Esophagus (tissue), 2 donors: ENCODE measurements at regions not wholly inside any gene's neighbourhood (a gene's known extent, or its start where the extent isn't known, plus 50 kb on each side); places are given as distances from the start of the nearest gene placed in this dataset.

Experiments
- H3K27ac ChIP-seq, 2 donors: one replicate each; pipeline ENCODE4 v1.5.1; 2013; ENCODE audit warnings: low read depth in 2 of 2, mild to moderate bottlenecking in 2 of 2, inconsistent platforms in 1 of 2, low read length in 1 of 2, moderate library complexity in 1 of 2
- H3K27me3 ChIP-seq, 2 donors: one replicate each; pipeline ENCODE4 v1.6.1; 2013; ENCODE audit warnings: low read length in 2 of 2, control low read depth in 1 of 2, mild to moderate bottlenecking in 1 of 2; ENCODE audit not compliant: insufficient read depth in 2 of 2, control insufficient read depth in 1 of 2
- H3K36me3 ChIP-seq, 2 donors: one replicate each; pipeline ENCODE4 v1.6.1; 2013; ENCODE audit warnings: low read length in 1 of 2; ENCODE audit not compliant: control insufficient read depth in 2 of 2, insufficient read depth in 2 of 2
- H3K4me1 ChIP-seq, 2 donors: one replicate each; pipeline ENCODE4 v1.6.1; 2013; ENCODE audit warnings: low read length in 1 of 2; ENCODE audit not compliant: control insufficient read depth in 2 of 2, insufficient read depth in 2 of 2
- H3K4me3 ChIP-seq, 2 donors: one replicate each; pipeline ENCODE4 v1.5.1; 2013; ENCODE audit warnings: low read length in 2 of 2, mild to moderate bottlenecking in 2 of 2, low read depth in 1 of 2, moderate library complexity in 1 of 2
- H3K9me3 ChIP-seq, 2 donors: one replicate each; pipeline ENCODE4 v1.6.1; 2013; ENCODE audit warnings: mild to moderate bottlenecking in 2 of 2, low read depth in 1 of 2, low read length in 1 of 2, moderate library complexity in 1 of 2; ENCODE audit not compliant: control insufficient read depth in 2 of 2, insufficient read depth in 1 of 2
- WGBS, 2 donors: extraction: QIAGEN DNeasy Blood & Tissue Kit; methylation state at CpG; one replicate each; pipeline ENCODE4 v1.1.7; 2013; 5-methylcytosine and 5-hydroxymethylcytosine counted together
- donor health status: healthy with polysubstance abuse.
- donor health status: Bipolar disorder and iron deficiency.

DNA sequence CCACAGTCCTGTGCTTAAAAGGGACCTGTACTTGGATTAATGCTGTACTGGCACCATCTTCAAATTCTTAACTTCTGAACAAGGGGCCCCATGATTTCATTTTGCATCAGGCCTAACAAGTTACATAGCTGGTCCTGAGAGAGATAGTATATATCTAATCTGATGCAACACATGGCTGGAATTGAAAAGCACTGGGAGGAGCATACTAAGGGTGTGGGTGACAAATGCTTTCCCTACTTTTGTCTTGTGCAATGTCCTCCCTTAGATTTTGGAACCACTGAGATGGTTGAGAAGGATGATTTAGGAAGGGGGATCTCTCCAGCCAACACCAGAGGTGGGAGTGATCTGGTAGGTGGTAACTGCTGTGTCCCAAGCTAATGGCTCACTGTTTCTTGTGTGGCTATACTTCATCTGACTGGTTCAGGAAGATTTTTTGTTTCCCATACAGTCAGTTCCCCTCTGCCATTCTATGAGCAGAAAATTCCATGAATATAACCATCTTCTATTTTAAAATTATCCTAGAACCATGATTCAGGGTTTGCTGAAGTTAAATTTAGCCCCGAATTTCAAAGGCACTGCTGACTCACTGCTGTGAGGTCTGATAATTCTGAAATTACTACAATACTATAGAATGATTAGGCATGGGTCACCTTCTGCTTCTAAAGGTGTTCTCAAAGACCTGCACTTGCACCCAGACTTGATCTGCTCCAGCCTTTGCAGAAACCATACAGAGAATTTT is 108.3 kb upstream of the NCKAP5 start:
- Histone ChIP-seq H3K27me3 (no peaks in the 10 kb centered on the region), H3K27ac (no peak overlapping the region), H3K9me3 (no peaks in the 10 kb centered on the region), H3K4me3 (no peak overlapping the region), H3K4me1 (no peaks in the 10 kb centered on the region), H3K36me3 (no peaks in the 10 kb centered on the region)
- WGBS, 2 donors: 69 to 83% methylated on average over 1 of the region's 1 CpG

DNA sequence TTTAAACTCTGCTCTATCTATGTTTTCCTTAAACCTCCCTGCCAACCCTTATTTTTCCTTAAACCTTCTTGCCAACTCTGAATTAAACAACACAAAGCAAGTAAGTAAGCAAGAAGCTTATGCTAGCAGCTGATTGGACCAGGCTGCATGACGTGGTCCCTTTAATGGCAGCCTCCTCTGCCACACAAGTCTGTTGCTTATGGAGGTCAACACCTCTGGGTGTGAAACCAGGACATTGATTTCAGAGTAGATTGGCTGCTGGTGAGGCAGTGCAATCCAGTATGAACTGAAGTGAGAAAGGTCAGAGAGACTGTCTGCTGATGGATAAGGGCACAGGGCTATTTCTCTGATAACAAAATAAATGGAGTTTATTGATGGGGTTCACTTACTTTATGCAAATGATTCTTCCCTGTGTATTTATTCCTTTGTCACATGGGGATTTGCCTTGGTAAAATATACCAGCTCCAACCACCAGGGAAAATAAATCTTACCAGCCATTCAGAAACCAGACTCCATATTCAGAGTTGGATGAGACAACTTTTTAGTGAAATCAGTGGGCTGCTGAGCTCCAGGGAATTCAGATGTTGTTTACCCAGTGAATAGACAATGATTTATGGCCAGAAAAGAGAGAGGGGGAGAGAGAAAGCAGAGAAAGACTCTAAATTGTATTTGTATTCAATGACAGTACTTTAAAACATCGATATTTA is 112.2 kb upstream of the NCKAP5 start:
- no peak overlapping the region for H3K4me3 ChIP-seq
- no peaks in the 10 kb centered on the region for H3K9me3 ChIP-seq
- peaks cover 0 to 2% of the 10 kb centered on the region in 2 donors for H3K27me3 ChIP-seq
- H3K36me3 ChIP-seq: no peaks in the 10 kb centered on the region
- no peak overlapping the region for H3K27ac ChIP-seq
- WGBS, 2 donors: 59 to 79% methylated on average over 2 of the region's 2 CpGs
- H3K4me1 ChIP-seq: no peaks in the 10 kb centered on the region

DNA sequence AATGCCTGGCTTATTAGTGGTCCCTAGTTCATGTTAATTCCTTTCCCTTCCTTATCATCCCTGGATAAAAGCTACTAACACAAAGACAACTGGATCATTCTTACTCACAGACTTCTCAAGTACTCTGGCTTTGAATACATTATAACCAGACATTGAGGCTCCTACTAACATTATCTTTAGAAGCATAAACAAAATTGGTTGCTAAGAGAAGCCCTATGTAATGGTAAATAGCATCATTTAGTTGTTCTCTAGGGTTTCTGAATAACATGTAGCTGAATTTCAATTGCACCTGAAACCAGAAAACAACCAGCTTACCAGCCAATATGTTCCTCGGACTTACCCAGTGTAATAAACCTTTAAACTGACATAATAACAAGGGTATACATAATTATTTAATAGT is 114.1 kb upstream of the NCKAP5 start:
- H3K4me3 ChIP-seq: no peak overlapping the region
- WGBS, 2 donors: 89% methylated on average over 1 of the region's 1 CpG
- H3K4me1 ChIP-seq: no peaks in the 10 kb centered on the region
- H3K36me3 ChIP-seq: no peaks in the 10 kb centered on the region
- H3K27ac ChIP-seq: no peak overlapping the region
- peaks cover 0 to 2% of the 10 kb centered on the region in 2 donors for H3K27me3 ChIP-seq
- H3K9me3 ChIP-seq: no peaks in the 10 kb centered on the region

DNA sequence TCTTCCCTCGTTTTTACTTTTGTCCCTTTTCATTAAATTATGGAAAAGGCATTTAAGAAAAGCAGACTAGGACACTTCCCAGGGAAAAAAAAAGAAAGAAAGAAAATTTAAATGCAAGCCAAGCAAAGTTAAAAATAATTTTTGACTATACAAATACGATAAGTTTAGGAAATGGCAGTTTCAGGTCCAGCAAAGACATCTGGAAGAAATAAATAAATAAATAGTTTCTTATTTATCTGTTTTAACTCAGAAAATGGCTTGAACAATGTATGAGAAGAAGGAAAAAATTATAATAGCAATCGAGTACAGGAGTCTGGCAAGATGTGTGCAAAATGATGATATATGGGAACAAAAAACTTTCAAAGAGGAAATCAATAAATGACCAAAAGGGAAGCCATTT is 114.6 kb upstream of the NCKAP5 start:
- Histone ChIP-seq H3K27me3 (peaks cover 0 to 2% of the 10 kb centered on the region in 2 donors), H3K9me3 (no peaks in the 10 kb centered on the region), H3K36me3 (no peaks in the 10 kb centered on the region), H3K4me1 (no peaks in the 10 kb centered on the region), H3K4me3 (no peak overlapping the region), H3K27ac (no peak overlapping the region)
- 48 to 65% methylated on average over 3 of the region's 3 CpGs for WGBS, 2 donors

GRCh38 chr2:133685636-133686215 is 117.5 kb upstream of the NCKAP5 start:
- Histone ChIP-seq H3K27ac (no peak overlapping the region), H3K4me1 (no peaks in the 10 kb centered on the region), H3K4me3 (no peak overlapping the region), H3K36me3 (no peaks in the 10 kb centered on the region), H3K9me3 (no peaks in the 10 kb centered on the region), H3K27me3 (peaks cover 0 to 2% of the 10 kb centered on the region in 2 donors)
- WGBS, 2 donors: 73 to 75% methylated on average over 2 of the region's 2 CpGs

DNA sequence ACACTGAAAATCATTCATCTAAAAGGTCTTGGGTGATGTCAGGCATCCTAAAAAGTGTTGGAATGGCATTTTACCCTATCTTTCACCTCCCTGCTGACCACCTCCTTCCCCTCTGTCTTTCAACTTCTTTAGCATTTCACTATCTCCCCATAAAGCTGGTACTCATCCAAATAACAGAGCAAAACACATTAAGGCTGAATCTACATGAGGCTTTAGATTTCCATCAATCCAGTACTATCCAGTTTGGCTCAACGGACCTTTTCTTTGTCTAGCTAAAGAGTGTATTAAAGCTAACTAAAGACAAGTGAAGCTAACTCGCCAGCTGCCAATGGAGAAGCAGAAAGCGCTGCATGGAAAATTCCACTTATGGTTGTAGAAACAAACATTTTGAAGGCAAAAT is 122.5 kb upstream of the NCKAP5 start:
- WGBS, 2 donors: 69 to 81% methylated on average over 3 of the region's 3 CpGs
- Histone ChIP-seq H3K4me1 (no peaks in the 10 kb centered on the region), H3K4me3 (no peak overlapping the region), H3K36me3 (no peaks in the 10 kb centered on the region), H3K9me3 (no peaks in the 10 kb centered on the region), H3K27ac (no peak overlapping the region), H3K27me3 (no peaks in the 10 kb centered on the region)

DNA sequence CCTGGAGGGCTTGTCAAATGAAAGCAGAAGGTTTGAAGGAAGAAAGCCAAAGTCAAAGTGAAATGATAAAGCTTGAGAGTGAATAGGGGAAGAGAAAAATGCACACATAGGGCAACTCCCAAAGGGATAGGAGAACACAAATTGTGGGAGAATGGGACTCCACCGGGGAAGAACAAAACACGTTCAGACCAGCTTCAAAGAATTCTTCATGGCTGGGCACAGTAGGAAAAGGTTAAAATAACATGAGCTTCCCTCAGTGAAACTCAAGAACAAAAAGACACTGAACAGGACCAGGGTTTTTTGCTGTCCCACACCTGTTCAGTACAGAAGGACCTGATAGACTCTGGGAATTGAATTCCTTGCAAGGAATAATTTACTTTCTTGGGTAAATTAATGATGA is 123.1 kb upstream of the NCKAP5 start:
- no peaks in the 10 kb centered on the region for H3K4me1 ChIP-seq
- H3K36me3 ChIP-seq: no peaks in the 10 kb centered on the region
- no peak overlapping the region for H3K27ac ChIP-seq
- H3K27me3 ChIP-seq: no peaks in the 10 kb centered on the region
- H3K4me3 ChIP-seq: no peak overlapping the region
- WGBS, 2 donors: 47 to 71% methylated on average over 2 of the region's 2 CpGs
- no peaks in the 10 kb centered on the region for H3K9me3 ChIP-seq

- 78 to 89% methylated on average over 1 of the region's 1 CpG for WGBS, 2 donors
- no peaks in the 10 kb centered on the region for H3K4me1 ChIP-seq
- no peaks in the 10 kb centered on the region for H3K9me3 ChIP-seq
- H3K27me3 ChIP-seq: no peaks in the 10 kb centered on the region
- no peak overlapping the region for H3K27ac ChIP-seq
- no peaks in the 10 kb centered on the region for H3K36me3 ChIP-seq
- H3K4me3 ChIP-seq: no peak overlapping the region
Measured at GRCh38 chr2:133705287-133705686, 137.0 kb upstream of the NCKAP5 start.

DNA sequence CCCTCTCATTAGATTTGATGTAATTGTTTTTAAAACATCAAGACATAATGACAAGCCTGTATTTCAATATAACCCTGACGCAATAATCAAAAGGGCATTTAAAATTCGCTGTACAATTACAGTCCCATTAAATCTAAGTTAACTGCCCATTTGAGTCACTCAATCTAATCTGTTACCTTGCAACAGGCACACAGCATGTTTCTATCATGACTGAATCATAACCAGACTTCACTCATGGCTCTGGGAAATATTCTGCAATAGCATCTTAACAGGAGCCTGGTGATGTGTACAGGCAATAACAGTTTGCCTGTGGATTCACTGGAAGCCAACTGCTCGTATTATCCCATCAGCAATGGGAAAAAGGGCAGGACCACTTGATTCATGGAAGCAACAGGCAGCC is 142.3 kb upstream of the NCKAP5 start:
- Histone ChIP-seq H3K4me1 (no peaks in the 10 kb centered on the region), H3K9me3 (no peaks in the 10 kb centered on the region), H3K27me3 (no peaks in the 10 kb centered on the region), H3K27ac (no peak overlapping the region), H3K36me3 (no peaks in the 10 kb centered on the region), H3K4me3 (no peak overlapping the region)
- WGBS, 2 donors: 90 to 92% methylated on average over 3 of the region's 3 CpGs
